Aorta (tissue), 5 donors: ENCODE measurements at regions not wholly inside any gene's neighbourhood (a gene's known extent, or its start where the extent isn't known, plus 50 kb on each side); places are given as distances from the start of the nearest gene placed in this dataset.
"Not testable (repeated sequence)": the region's sequence is repeated elsewhere in the genome, so short reads cannot be mapped to it uniquely, and the experiment has no call there.

ENCODE experiments used
- ATAC-seq: fragments of 200-7000 bp; cut with Tn5 transposase; one replicate; pipeline ENCODE4 v1.9.1; 2022; ENCODE audit warnings: moderate library complexity; ENCODE audit not compliant: low FRiP score
- DNase-seq, 2 donors: peaks; one replicate each; pipeline ENCODE4 v3.0.0-alpha.2; 2020
- H3K27ac ChIP-seq, 2 donors: one replicate each; pipeline ENCODE4 v1.5.1; 2013; ENCODE audit warnings: low read length in 2 of 2, mild to moderate bottlenecking in 2 of 2, moderate library complexity in 2 of 2, control low read depth in 1 of 2, inconsistent platforms in 1 of 2, low read depth in 1 of 2
- H3K27me3 ChIP-seq, 2 donors: one replicate each; pipeline ENCODE4 v1.6.1; 2013; ENCODE audit warnings: control low read depth in 1 of 2, low read length in 1 of 2, mild to moderate bottlenecking in 1 of 2, moderate library complexity in 1 of 2; ENCODE audit not compliant: insufficient read depth in 2 of 2, control insufficient read depth in 1 of 2
- H3K36me3 ChIP-seq, 2 donors: one replicate each; pipeline ENCODE4 v1.6.1; 2013; ENCODE audit warnings: control low read depth in 1 of 2, low read length in 1 of 2, mild to moderate bottlenecking in 1 of 2; ENCODE audit not compliant: insufficient read depth in 2 of 2, control insufficient read depth in 1 of 2
- H3K4me1 ChIP-seq, 2 donors: one replicate each; pipeline ENCODE4 v1.6.1; 2013; ENCODE audit warnings: low read length in 2 of 2, control low read depth in 1 of 2, mild to moderate bottlenecking in 1 of 2, moderate library complexity in 1 of 2; ENCODE audit not compliant: insufficient read depth in 2 of 2, control insufficient read depth in 1 of 2
- H3K4me3 ChIP-seq, 2 donors: one replicate each; pipeline ENCODE4 v1.5.1; 2013; ENCODE audit warnings: low read length in 2 of 2, control low read depth in 1 of 2, mild to moderate bottlenecking in 1 of 2
- H3K9me3 ChIP-seq: one replicate; pipeline ENCODE4 v1.6.1; 2013; ENCODE audit warnings: mild to moderate bottlenecking, low read length; ENCODE audit not compliant: control insufficient read depth
- WGBS, 2 donors: extraction: QIAGEN DNeasy Blood & Tissue Kit; methylation state at CpG; one replicate each; pipeline ENCODE4 v1.1.7; 2013; 5-methylcytosine and 5-hydroxymethylcytosine counted together
- intact Hi-C, 2 donors: fragments of 100-400 bp; cut with DNase I; formaldehyde crosslinking; loops; one replicate each; pipeline versions ENCODE4 v1.14.2 to v1.15.0; 2022
- donor health status: healthy with polysubstance abuse.
- donor health status: Bipolar disorder and iron deficiency.
- donor health status: DM: no; HTN: no; CAD: no.
- donor health status: DM: no; HTN: no; CAD: no.
- donor health status: DM: yes; HTN: yes; CAD: no.

DNA sequence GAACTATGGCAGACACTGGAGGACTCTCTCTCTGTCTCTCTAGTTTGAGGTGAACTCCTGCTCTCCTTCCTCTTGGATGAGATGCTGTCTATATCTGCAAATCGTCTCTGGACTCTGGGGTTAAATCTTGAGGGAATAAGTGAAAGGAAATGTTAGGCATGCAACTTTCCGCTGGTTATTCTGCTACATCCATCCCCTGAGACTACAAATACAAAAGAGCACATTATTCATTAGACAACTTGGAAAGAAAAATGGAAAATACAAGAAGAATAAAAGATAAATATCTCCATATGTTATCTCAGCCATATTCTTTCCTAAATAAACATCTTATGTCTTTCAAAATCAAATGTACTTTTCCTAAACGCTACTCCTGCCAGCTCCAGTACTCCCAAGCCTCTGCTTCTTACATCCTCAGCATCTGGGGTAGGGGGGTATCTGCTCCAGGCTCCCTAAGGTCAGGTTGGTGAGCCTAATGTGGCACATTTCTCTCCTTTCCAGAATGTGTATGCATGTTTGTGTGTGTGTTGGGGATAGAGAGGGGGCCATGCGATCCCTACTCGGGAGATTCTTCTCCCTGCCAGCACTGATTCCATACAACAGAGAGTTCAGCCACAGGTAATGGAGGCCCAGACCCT, 102.9 kb upstream of the FSCB start:
- no peak for ATAC-seq
- H3K27ac ChIP-seq = no peak overlapping the region
- DNase-seq = no peak
- intact Hi-C loops = no loop called here
- no peaks in the 10 kb centered on the region for H3K27me3 ChIP-seq
- H3K36me3 ChIP-seq = no peaks in the 10 kb centered on the region
- 32 to 43% methylated on average over 5 of the region's 5 CpGs for WGBS, 2 donors
- H3K4me1 ChIP-seq = no peaks in the 10 kb centered on the region
- no peaks in the 10 kb centered on the region for H3K9me3 ChIP-seq
- H3K4me3 ChIP-seq = no peak overlapping the region

DNA sequence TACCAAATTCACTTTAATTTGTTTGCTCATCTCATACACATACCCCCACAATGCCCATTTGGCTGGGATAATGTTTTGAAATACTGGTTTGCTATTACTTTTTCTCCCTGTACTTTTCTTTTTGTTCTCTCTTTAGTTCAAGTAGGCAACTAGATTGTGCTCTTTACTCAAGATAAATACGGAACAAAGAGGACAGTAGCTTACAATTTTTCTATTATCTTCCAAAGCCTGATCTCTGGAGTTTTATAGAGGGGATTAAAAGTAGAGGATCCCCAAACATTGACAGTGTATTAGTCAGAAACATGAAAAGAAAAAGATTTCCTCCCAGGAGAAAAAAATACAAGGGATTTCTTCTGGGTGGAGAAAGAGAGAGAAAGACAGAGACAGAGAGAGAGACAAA, 102.1 kb upstream of the FSCB start:
- Histone ChIP-seq H3K36me3 (no peaks in the 10 kb centered on the region), H3K27ac (no peak overlapping the region), H3K4me3 (no peak overlapping the region), H3K4me1 (no peaks in the 10 kb centered on the region), H3K9me3 (no peaks in the 10 kb centered on the region), H3K27me3 (no peaks in the 10 kb centered on the region)
- WGBS, 2 donors = 76 to 78% methylated on average over 1 of the region's 1 CpG
- intact Hi-C loops = no loop called here
- DNase-seq = no peak
- ATAC-seq = no peak

DNA sequence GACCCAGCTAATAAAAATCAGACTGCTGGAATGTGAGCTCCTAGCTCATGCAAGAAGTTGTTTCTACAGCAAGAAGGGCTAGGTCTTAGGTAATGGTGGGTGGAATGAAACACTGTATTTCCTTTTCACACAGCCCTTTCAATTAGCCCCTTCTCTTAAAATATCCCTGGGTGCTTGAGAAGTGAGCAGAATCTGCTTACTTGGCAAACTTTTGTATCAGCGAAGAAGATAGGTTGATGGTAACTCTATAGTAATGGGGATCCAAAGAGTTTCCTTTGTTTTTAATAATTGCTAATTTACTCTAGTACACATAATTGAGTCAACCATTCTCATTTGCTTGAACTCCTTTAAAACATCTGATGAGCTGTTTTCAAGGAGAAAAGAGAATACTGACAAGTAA, 100.6 kb upstream of the FSCB start:
- no peak for ATAC-seq

DNA sequence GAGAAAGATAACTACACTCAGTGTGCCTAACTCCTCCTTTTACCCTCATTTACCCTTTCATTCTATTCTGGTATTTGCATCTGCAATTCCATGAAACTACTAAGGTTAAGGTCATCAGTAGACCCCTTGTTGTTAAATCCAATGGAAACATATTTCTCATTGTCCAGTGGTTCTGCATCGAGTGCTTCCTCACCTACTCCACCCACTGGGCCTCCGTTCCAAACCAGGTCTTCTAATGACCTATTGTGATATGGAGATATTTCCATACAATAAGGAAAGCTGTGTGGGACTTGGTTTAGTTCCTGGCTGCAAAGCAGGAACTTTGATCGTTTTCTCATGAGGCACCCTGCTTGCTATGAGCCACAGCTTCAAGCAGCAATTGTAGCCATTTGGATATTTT, 99.5 kb upstream of the FSCB start:
- no peaks in the 10 kb centered on the region for H3K36me3 ChIP-seq
- no peak overlapping the region for H3K27ac ChIP-seq
- no peaks in the 10 kb centered on the region for H3K27me3 ChIP-seq
- ATAC-seq = no peak
- intact Hi-C loops = no loop called here
- H3K4me1 ChIP-seq = no peaks in the 10 kb centered on the region
- no peak overlapping the region for H3K4me3 ChIP-seq
- no peaks in the 10 kb centered on the region for H3K9me3 ChIP-seq
- DNase-seq = no peak
- WGBS, 2 donors = 73 to 80% methylated on average over 3 of the region's 3 CpGs

More for the DNA sequence above, 100.6 kb upstream of the FSCB start:
- no peaks in the 10 kb centered on the region for H3K36me3 ChIP-seq
- DNase-seq = no peak
- no peaks in the 10 kb centered on the region for H3K9me3 ChIP-seq
- WGBS, 2 donors = 96 to 99% methylated on average over 1 of the region's 1 CpG
- no peaks in the 10 kb centered on the region for H3K27me3 ChIP-seq
- H3K27ac ChIP-seq = no peak overlapping the region
- H3K4me1 ChIP-seq = no peaks in the 10 kb centered on the region
- intact Hi-C loops = no loop called here
- H3K4me3 ChIP-seq = no peak overlapping the region

DNA sequence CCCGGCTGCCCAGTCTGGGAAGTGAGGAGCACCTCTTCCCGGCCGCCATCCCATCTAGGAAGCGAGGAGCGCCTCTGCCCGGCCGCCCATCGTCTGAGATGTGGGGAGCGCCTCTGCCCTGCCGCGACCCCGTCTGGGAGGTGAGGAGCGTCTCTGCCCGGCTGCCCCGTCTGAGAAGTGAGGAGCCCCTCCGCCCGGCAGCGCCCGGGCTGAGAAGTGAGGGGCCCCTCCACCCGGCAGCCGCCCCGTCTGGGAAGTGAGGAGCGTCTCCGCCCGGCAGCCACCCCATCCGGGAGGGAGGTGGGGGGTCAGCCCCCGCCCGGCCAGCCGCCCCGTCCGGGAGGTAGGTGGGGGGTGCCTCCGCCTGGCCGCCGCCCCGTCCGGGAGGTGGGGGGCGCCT, 94.2 kb upstream of the FSCB start:
- ATAC-seq, H3K36me3 ChIP-seq: not testable (repeated sequence)

DNA sequence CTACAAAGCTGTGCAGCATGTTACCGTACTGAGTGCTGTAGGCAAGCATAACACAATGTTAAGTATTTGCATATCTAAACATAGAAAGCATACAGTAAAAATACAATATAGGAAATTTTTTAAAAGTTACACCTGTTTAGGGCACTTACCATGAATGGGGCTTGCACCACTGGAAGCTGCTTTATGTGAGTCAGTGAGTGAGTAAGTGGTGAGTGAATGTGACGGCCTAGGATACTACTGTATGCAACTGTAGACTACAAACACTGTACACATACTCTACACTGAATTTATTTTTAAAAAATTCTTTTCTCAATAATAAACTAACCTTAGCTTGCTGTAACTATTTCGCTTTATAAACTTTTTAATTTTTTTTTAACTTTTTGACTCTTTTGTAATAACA, 82.1 kb upstream of the FSCB start:
- H3K27ac ChIP-seq = no peak overlapping the region
- H3K27me3 ChIP-seq = peaks cover 0 to 2% of the 10 kb centered on the region in 2 donors
- H3K4me1 ChIP-seq = no peaks in the 10 kb centered on the region
- H3K36me3 ChIP-seq = no peaks in the 10 kb centered on the region
- ATAC-seq (no peak), DNase-seq (no peak)
- no peak overlapping the region for H3K4me3 ChIP-seq
- no peaks in the 10 kb centered on the region for H3K9me3 ChIP-seq
- 70 to 76% methylated on average over 3 of the region's 3 CpGs for WGBS, 2 donors
- intact Hi-C loops = no loop called here

More for the DNA sequence above, 94.2 kb upstream of the FSCB start:
- 95 to 97% methylated on average over 33 to 37 of the region's 37 CpGs for WGBS, 2 donors
- H3K27ac ChIP-seq, H3K27me3 ChIP-seq, intact Hi-C loops, H3K4me1 ChIP-seq, H3K4me3 ChIP-seq, H3K9me3 ChIP-seq, DNase-seq: not testable (repeated sequence)

DNA sequence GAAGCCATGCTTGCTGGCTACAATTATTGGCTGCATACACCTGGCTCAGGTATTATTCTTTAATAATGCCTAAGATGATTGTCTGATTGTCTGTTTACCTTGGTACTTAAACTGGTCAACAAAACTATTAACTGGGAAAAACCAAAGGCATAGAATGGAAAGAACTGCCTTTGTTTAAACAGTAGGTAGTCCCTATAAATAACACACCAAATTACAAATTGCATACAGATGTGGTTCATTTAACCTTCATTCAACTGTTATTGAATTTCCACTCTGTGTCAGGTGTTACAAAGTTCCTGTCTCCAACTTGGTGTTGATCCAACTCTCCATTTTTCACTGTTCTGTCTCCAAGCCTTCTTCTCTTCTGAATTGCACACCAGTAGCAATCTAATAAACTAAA, 79.8 kb upstream of the FSCB start:
- Histone ChIP-seq H3K4me3 (no peak overlapping the region), H3K9me3 (no peaks in the 10 kb centered on the region), H3K4me1 (no peaks in the 10 kb centered on the region), H3K27ac (no peak overlapping the region), H3K36me3 (no peaks in the 10 kb centered on the region), H3K27me3 (peaks cover 0 to 1% of the 10 kb centered on the region in 2 donors)
- ATAC-seq (no peak), DNase-seq (no peak)
- intact Hi-C loops = no loop called here

DNA sequence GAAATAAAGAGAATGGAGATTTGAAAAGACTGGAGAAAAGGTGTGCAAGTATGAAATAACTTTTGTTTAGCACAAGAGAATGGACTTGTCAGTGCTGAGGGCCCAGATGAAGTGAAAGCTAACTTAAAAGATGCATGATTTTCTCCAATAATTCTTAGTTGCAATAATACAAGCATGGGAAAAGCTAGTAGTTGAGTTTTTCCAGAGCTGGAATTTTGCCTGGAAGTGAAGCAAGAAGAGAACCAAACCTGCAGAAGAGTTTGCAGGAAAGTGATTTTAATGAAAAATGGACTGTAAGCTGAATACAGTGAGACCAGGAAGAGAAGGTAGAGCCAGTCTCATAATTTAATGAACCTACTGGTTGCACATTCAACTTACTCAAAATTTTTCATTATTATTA, 69.3 kb upstream of the FSCB start:
- H3K36me3 ChIP-seq = no peaks in the 10 kb centered on the region
- H3K27ac ChIP-seq = no peak overlapping the region
- DNase-seq = no peak
- no peaks in the 10 kb centered on the region for H3K4me1 ChIP-seq
- ATAC-seq = no peak
- H3K9me3 ChIP-seq = no peaks in the 10 kb centered on the region
- intact Hi-C loops = no loop called here
- no peak overlapping the region for H3K4me3 ChIP-seq
- H3K27me3 ChIP-seq = no peaks in the 10 kb centered on the region

DNA sequence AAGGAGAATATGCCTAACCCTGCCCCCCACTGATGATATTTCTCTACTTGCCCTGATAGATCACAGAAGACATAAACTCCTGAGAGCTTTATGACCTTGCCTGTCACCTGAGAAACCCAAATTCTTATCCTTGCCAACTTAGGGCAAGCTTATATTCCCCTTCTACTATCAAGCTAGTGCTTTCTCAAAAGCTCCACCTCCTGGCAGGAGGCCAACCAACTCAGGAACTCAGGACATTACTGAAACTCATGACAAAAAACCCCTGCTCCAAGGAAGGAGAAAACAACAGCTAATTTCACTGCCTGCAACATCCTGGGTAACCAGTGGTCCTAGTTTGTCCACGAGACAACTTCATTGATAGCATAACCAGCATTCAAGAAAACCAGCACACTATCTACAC, 60.9 kb upstream of the FSCB start:
- no peaks in the 10 kb centered on the region for H3K9me3 ChIP-seq
- intact Hi-C loops = no loop called here
- DNase-seq (no peak), ATAC-seq (no peak)
- no peaks in the 10 kb centered on the region for H3K4me1 ChIP-seq
- no peak overlapping the region for H3K27ac ChIP-seq
- no peaks in the 10 kb centered on the region for H3K27me3 ChIP-seq
- 61 to 72% methylated on average over 1 of the region's 1 CpG for WGBS, 2 donors
- H3K36me3 ChIP-seq = no peaks in the 10 kb centered on the region
- no peak overlapping the region for H3K4me3 ChIP-seq
